GM12878 (cell line): ENCODE measurements at regions not wholly inside any gene's neighbourhood (a gene's known extent, or its start where the extent isn't known, plus 50 kb on each side); places are given as distances from the start of the nearest gene placed in this dataset.

Experiments used
- ATAC-seq: fragments of 200-7000 bp; cut with Tn5 transposase; 3 replicates; pipeline ENCODE4 v1.9.1; 2020; ENCODE audit warnings: mild to moderate bottlenecking, moderate library complexity
- BruUV-seq: library from RNA; stranded (reverse); fragments of 400-500 nt; replicated peaks from 2 replicates; lab custom pipeline; 2021; lab: Mats Ljungman, UMichigan
- CTCF ChIA-PET: fragments of 300-600 bp; sonication (Branson Sonifier 250); formaldehyde crosslinking; extraction: SDS; loops from one replicate; lab custom pipeline; 2021; ENCODE audit warnings: inconsistent platforms; lab: Yijun Ruan, JAX
- POLR2A ChIA-PET: fragments of 350-600 bp; formaldehyde crosslinking; extraction: SDS; loops from one replicate; lab custom pipeline; 2021; ENCODE audit warnings: inconsistent platforms; lab: Charles Lee
- RAD21 ChIA-PET: fragments of 300-600 bp; sonication (Branson Sonifier 250); formaldehyde crosslinking; loops from one replicate; lab custom pipeline; 2023; ENCODE audit warnings: antibody characterized with exemption; ENCODE audit not compliant: unreplicated experiment; lab: Charles Lee
- SMC1A ChIA-PET: fragments of 300-600 bp; sonication (Branson Sonifier 250); formaldehyde crosslinking; loops from one replicate; lab custom pipeline; 2023; ENCODE audit not compliant: unreplicated experiment, uncharacterized antibody; lab: Charles Lee
- DNase-seq: peaks from one replicate; pipeline ENCODE4 v3.0.0-alpha.2; 2011; ENCODE audit warnings: low read depth, low spot score
- FAIRE-seq: peaks from 3 replicates; lab custom pipeline; 2011; peaks lifted over from hg19 to GRCh38; lab: Jason Lieb, UNC
- H2AFZ ChIP-seq: 2 replicates; pipeline ENCODE4 v1.6.0; 2011; ENCODE audit warnings: low read depth, low read length, control low read depth; ENCODE audit not compliant: control insufficient read depth
- H3K27ac ChIP-seq: 2 replicates; pipeline ENCODE4 v1.5.1; 2011; ENCODE audit warnings: control low read depth; ENCODE audit not compliant: control insufficient read depth, insufficient read depth
- H3K27me3 ChIP-seq, 2 experiments: replicated peaks in 1 of 2; 2 replicates each; pipeline versions ENCODE4 v1.6.0 to v1.6.1; 2011; ENCODE audit warnings: low read length in 1 of 2; ENCODE audit not compliant: control insufficient read depth in 2 of 2, insufficient read depth in 2 of 2
- H3K36me3 ChIP-seq, 2 experiments: 2 replicates each; pipeline ENCODE4 v1.5.1; 2011; ENCODE audit warnings: low read length in 1 of 2; ENCODE audit not compliant: control insufficient read depth in 2 of 2, insufficient read depth in 2 of 2
- H3K4me1 ChIP-seq: 2 replicates; pipeline ENCODE4 v1.6.1; 2011; ENCODE audit warnings: mild to moderate bottlenecking, low read length, moderate library complexity, mixed read lengths; ENCODE audit not compliant: control insufficient read depth, insufficient read depth
- H3K4me2 ChIP-seq: 2 replicates; pipeline ENCODE4 v1.6.0; 2011; ENCODE audit warnings: control low read depth; ENCODE audit not compliant: control insufficient read depth, insufficient read depth
- H3K4me3 ChIP-seq: fragments of 200-600 bp; sonication (generic); 2 replicates; pipeline ENCODE4 v1.5.1; 2016
- H3K79me2 ChIP-seq: 2 replicates; pipeline ENCODE4 v1.6.0; 2011; ENCODE audit warnings: low read length; ENCODE audit not compliant: control insufficient read depth, insufficient read depth
- H3K9ac ChIP-seq: 2 replicates; pipeline ENCODE4 v1.8.0; 2011; ENCODE audit warnings: low read length, control low read depth, mixed read lengths; ENCODE audit not compliant: control insufficient read depth, insufficient read depth
- H3K9me3 ChIP-seq: replicated peaks from 3 replicates; pipeline ENCODE4 v1.5.1; 2011; ENCODE audit warnings: mild to moderate bottlenecking, low read length; ENCODE audit not compliant: control insufficient read depth, insufficient read depth
- H4K20me1 ChIP-seq: 2 replicates; pipeline ENCODE4 v1.6.0; 2011; ENCODE audit not compliant: control insufficient read depth, insufficient read depth
- BRCA1 ChIP-seq: IDR thresholded peaks from 2 replicates; pipeline ENCODE4 v1.6.1; 2011; ENCODE audit warnings: low read depth, low read length, improper control_type of control experiment
- CHD4 ChIP-seq: fragments of 200-600 bp; sonication (generic); IDR thresholded peaks from 2 replicates; pipeline ENCODE4 v1.6.1; 2016; ENCODE audit warnings: mild to moderate bottlenecking
- HDAC6 ChIP-seq: fragments of 200-600 bp; sonication (generic); IDR thresholded peaks from one replicate; pipeline ENCODE4 v1.8.0; 2017; ENCODE audit warnings: antibody characterized with exemption; ENCODE audit not compliant: unreplicated experiment
- IRF4 ChIP-seq: IDR thresholded peaks from 2 replicates; pipeline ENCODE4 v1.6.1; 2011; ENCODE audit warnings: low read depth, low read length
- MEF2A ChIP-seq: IDR thresholded peaks from 2 replicates; pipeline ENCODE4 v1.6.1; 2011; ENCODE audit warnings: low read depth, mild to moderate bottlenecking, low read length, moderate library complexity; ENCODE audit not compliant: insufficient read depth
- SREBF2 ChIP-seq: IDR thresholded peaks from 2 replicates; pipeline ENCODE4 v1.6.1; 2012; ENCODE audit warnings: mild to moderate bottlenecking, low read length
- SUPT20H ChIP-seq: IDR thresholded peaks from 2 replicates; pipeline ENCODE4 v1.6.1; 2011; ENCODE audit warnings: low read depth, mild to moderate bottlenecking, low read length, moderate library complexity, borderline replicate concordance; ENCODE audit not compliant: control insufficient read depth
- WGBS: methylation state at CpG from one replicate; pipeline ENCODE4 v1.1.6; 2016; ENCODE audit warnings: low lambda C conversion rate; ENCODE audit not compliant: insufficient replicate concordance, insufficient coverage; ENCODE audit errors: missing lambda C conversion rate; 5-methylcytosine and 5-hydroxymethylcytosine counted together
- in situ Hi-C: fragments of 300-500 bp; cut with MboI; formaldehyde crosslinking; loops from 9 replicates; pipeline ENCODE4 v1.14.3; 2018; ENCODE audit warnings: mixed read lengths
- intact Hi-C: fragments of 100-400 bp; cut with micrococcal nuclease; formaldehyde crosslinking; loops from one replicate; pipeline ENCODE4 v1.14.2; 2022; ENCODE audit not compliant: unreplicated experiment
- TF ChIP-seq, protein P1 (sequence below): fragments of 450-650 bp; IDR thresholded peaks from 2 replicates; pipeline ENCODE4 v1.6.1; 2018; ENCODE audit warnings: mild to moderate bottlenecking, low read depth, moderate library complexity; ENCODE audit not compliant: partially characterized antibody
- TF ChIP-seq, protein P2 (sequence below): IDR thresholded peaks from 2 replicates; pipeline ENCODE4 v1.6.1; 2011; ENCODE audit warnings: low read depth, mild to moderate bottlenecking, low read length, moderate library complexity, borderline replicate concordance; ENCODE audit errors: extremely low read depth
- TF ChIP-seq, protein P3 (sequence below): fragments of 450-650 bp; IDR thresholded peaks from 2 replicates; pipeline ENCODE4 v1.6.1; 2017; ENCODE audit warnings: low read depth, mild to moderate bottlenecking, moderate library complexity

DNA sequence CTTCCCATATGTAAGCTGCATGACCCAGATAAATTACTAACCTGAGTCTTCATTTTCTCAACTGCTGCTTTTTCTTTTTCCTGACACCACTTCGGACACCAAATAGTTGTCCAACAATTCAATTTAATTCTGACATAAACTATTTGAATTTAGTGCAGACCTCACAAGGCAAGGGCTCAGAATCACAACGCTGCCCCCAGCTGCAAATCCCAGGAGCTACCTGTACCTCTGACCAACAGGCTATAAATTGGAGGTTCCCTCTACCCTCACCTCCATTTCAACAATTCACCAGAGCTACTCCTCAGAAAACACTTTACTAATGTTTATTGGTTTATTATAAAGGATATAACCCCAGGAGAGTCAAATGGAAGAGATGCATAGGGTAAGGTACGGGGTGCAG lies 737.6 kb downstream of the NTRK3 start:
- DNase-seq (no peak), ATAC-seq (no peak), FAIRE-seq (no peak)
- Histone ChIP-seq H3K9ac (no peak overlapping the region), H3K4me2 (no peak overlapping the region), H3K79me2 (no peaks in the 10 kb centered on the region), H2AFZ (no peak overlapping the region), H3K36me3 (no peaks in the 10 kb centered on the region), H3K4me1 (no peaks in the 10 kb centered on the region), H3K9me3 (no peaks in the 10 kb centered on the region), H4K20me1 (no peaks in the 10 kb centered on the region), H3K27me3 (no peaks in the 10 kb centered on the region), H3K4me3 (no peak overlapping the region), H3K27ac (no peak overlapping the region)
- intact Hi-C loops: no loop called here
- RAD21 ChIA-PET: no interaction called here
- POLR2A ChIA-PET: no interaction called here
- no TSS peak for BruUV-seq
- 4% methylated on average over 3 of the region's 3 CpGs for WGBS
- CTCF ChIA-PET: no interaction called here
- SMC1A ChIA-PET: no interaction called here
- TF ChIP-seq MEF2A (no peak), HDAC6 (no peak), SUPT20H (no peak), IRF4 (no peak), CHD4 (no peak), SREBF2 (no peak), BRCA1 (no peak)
- TF ChIP-seq, protein P1, sequence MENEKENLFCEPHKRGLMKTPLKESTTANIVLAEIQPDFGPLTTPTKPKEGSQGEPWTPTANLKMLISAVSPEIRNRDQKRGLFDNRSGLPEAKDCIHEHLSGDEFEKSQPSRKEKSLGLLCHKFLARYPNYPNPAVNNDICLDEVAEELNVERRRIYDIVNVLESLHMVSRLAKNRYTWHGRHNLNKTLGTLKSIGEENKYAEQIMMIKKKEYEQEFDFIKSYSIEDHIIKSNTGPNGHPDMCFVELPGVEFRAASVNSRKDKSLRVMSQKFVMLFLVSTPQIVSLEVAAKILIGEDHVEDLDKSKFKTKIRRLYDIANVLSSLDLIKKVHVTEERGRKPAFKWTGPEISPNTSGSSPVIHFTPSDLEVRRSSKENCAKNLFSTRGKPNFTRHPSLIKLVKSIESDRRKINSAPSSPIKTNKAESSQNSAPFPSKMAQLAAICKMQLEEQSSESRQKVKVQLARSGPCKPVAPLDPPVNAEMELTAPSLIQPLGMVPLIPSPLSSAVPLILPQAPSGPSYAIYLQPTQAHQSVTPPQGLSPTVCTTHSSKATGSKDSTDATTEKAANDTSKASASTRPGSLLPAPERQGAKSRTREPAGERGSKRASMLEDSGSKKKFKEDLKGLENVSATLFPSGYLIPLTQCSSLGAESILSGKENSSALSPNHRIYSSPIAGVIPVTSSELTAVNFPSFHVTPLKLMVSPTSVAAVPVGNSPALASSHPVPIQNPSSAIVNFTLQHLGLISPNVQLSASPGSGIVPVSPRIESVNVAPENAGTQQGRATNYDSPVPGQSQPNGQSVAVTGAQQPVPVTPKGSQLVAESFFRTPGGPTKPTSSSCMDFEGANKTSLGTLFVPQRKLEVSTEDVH: no peak
- TF ChIP-seq, protein P2, sequence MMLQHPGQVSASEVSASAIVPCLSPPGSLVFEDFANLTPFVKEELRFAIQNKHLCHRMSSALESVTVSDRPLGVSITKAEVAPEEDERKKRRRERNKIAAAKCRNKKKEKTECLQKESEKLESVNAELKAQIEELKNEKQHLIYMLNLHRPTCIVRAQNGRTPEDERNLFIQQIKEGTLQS: no peak
- TF ChIP-seq, protein P3, sequence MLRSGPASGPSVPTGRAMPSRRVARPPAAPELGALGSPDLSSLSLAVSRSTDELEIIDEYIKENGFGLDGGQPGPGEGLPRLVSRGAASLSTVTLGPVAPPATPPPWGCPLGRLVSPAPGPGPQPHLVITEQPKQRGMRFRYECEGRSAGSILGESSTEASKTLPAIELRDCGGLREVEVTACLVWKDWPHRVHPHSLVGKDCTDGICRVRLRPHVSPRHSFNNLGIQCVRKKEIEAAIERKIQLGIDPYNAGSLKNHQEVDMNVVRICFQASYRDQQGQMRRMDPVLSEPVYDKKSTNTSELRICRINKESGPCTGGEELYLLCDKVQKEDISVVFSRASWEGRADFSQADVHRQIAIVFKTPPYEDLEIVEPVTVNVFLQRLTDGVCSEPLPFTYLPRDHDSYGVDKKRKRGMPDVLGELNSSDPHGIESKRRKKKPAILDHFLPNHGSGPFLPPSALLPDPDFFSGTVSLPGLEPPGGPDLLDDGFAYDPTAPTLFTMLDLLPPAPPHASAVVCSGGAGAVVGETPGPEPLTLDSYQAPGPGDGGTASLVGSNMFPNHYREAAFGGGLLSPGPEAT: no peak
- in situ Hi-C loops: no loop called here
